DOHH2 (cell line): ENCODE measurements at regions not wholly inside any gene's neighbourhood (a gene's known extent, or its start where the extent isn't known, plus 50 kb on each side); places are given as distances from the start of the nearest gene placed in this dataset.

ENCODE experiments used
- EZH2phosphoT487 ChIP-seq: fragments of 200-600 bp; sonication (generic); IDR thresholded peaks from 2 replicates; pipeline ENCODE4 v1.6.1; 2017; ENCODE audit warnings: borderline replicate concordance, mild to moderate bottlenecking, antibody characterized with exemption, low read length, moderate library complexity, mixed read lengths
- TF ChIP-seq, protein P1 (sequence below): fragments of 200-600 bp; sonication (generic); IDR thresholded peaks from one replicate; pipeline ENCODE4 v1.5.1; 2014; ENCODE audit warnings: antibody characterized with exemption, mild to moderate bottlenecking, low read depth, low read length; ENCODE audit not compliant: poor library complexity, severe bottlenecking

DNA sequence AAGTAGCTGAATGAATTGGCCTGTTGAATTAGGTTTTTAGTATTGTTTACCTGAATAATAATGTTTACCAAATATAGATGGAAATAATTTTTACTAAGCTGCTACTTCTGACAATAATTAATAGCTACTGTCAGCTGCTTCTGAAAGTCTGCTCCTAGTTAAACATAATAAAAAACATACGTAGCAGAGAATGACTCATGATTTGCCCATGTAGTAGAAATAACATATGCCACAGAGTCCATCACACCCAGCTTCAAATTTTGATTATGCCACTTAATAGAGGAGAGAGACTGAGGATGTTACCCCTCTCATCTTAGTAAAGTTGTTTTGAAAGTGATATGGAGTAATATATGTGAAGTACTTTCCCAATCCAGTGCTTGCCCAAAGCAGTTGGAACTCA lies 57.6 kb upstream of the MDFIC start:
- TF ChIP-seq, protein P1, sequence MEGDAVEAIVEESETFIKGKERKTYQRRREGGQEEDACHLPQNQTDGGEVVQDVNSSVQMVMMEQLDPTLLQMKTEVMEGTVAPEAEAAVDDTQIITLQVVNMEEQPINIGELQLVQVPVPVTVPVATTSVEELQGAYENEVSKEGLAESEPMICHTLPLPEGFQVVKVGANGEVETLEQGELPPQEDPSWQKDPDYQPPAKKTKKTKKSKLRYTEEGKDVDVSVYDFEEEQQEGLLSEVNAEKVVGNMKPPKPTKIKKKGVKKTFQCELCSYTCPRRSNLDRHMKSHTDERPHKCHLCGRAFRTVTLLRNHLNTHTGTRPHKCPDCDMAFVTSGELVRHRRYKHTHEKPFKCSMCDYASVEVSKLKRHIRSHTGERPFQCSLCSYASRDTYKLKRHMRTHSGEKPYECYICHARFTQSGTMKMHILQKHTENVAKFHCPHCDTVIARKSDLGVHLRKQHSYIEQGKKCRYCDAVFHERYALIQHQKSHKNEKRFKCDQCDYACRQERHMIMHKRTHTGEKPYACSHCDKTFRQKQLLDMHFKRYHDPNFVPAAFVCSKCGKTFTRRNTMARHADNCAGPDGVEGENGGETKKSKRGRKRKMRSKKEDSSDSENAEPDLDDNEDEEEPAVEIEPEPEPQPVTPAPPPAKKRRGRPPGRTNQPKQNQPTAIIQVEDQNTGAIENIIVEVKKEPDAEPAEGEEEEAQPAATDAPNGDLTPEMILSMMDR: no peak
- TF ChIP-seq EZH2phosphoT487: no peak
